HG02884 (cell line): ENCODE measurements at regions not wholly inside any gene's neighbourhood (a gene's known extent, or its start where the extent isn't known, plus 50 kb on each side); places are given as distances from the start of the nearest gene placed in this dataset.

Experiments
- ATAC-seq: cut with Tn5 transposase; IDR thresholded peaks from one replicate; pipeline ENCODE4 v1.9.1; 2021; ENCODE audit warnings: mild to moderate bottlenecking, moderate library complexity; ENCODE audit not compliant: unreplicated experiment

DNA sequence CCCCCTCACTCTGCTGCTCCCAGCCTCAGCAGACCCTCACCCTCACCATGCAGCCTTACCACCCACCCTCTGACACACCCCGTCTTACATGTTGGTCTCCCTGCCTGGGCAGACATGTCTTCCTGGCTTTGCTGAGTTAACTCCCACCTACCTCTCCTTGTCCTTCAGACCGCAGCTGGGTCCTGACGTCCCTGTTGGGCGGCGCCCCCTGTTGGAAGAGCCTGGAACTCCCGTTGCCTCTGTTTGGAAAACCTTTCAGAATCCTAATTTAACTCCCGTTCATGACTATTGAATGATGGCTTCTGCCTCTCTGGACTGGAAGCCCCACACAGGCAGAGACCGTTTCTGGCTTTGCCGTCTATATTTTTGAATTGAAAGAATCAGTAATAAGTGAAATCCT lies 245.1 kb downstream of the MYLK4 start:
- ATAC-seq: no peak

DNA sequence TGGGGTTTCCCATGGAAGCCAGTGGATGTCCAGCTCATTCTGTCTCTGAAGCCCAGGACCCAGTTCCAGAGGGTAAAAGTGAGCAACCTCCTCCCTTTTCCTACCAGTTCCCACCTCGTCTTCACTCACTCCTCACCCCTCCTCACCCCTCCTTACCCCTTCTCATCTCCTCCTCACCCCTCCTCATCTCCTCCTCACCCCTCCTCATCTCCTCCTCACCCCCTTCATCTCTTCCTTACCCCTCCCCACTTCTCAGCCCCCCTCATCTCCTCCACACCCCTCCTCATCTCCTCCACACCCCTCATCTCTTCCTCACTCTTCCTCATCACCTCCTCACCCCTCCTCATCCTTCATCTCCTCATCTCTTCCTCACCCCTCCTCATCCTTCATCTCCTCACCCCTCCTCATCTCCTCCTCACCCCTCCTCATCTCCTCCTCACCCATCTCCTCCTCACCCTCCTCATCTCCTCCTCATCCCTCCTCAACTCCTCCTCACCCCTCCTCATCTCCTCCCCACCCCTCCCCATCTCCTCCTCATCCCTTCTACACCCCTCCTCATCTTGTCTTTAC lies 246.1 kb downstream of the MYLK4 start:
- no peak for ATAC-seq

DNA sequence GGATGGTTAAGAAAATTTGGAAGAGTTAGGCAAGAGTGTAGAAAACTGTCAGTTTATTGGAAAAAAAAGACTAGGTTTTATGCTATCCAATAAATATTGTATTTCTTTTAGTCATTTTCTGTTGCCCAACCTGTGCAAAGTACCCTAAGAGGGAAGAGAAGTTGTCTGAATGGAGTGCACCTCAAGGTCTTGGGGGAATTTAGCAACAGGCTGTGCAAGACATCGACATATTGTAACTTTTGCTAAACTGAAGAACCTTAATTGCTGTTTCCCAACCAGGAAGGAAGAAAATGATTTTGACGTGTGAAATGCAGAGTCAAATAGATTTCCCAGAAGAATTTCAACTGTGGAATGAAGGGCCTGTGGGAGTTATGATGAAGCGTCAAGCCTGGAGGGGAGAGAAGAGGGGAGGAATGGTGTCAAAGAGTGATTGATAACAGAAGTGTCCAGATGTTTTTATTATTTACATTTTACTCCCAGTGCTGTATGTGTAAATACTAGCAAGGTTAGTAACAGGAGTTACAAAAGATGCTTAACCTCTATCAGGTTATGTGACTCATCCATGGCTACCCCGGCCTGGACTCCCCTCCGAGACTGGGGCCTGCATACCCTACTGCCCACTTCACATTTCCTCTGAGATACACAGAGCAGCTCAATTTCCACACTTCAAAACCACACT lies 246.8 kb downstream of the MYLK4 start:
- ATAC-seq: no peak

GRCh38 chr6:2502998-2503674 lies 247.6 kb downstream of the MYLK4 start:
- ATAC-seq: no peak

DNA sequence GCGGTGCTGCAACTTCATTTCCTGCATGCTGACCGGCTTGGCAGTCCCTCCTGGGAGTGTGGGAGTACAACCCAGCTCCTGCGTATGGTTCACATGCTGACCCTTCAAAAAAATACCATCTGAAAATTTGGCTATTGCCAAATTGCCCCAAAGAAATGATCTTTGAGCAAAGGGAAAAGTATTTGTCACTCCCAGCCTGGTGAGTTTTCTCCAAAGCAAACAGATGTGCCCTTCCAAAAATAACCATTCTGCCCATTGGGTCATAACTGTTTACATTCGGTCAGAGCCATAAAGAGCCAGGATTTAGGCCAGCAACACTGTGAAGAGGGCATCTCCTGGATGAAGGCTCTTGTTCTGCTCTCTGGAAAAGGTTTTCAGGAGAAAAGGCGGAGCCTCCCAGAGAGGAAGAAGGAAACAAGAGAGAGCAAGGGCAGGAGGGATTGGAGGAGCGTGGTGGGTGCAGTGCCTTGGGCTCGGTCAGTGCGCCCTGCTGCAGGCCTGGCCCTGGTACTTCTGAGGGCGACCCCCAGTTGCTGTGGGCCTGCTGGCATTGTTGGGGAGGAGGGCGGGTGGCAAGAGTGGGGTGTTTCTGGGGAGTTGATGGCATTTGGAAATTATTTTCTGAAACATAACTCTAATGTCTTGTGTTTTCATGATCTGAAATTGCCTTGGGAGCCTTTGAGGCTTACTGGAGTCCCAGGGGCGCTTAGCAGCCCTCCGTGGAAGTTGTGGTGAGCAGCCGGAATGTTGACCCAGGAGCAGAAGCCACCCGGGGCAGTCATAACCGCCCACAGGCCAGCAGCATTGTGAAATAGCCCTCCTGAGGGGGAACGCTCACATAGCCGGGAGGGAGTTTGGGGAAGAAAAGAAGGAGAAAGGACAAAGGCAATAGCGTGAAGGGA lies 248.4 kb downstream of the MYLK4 start:
- no peak for ATAC-seq

DNA sequence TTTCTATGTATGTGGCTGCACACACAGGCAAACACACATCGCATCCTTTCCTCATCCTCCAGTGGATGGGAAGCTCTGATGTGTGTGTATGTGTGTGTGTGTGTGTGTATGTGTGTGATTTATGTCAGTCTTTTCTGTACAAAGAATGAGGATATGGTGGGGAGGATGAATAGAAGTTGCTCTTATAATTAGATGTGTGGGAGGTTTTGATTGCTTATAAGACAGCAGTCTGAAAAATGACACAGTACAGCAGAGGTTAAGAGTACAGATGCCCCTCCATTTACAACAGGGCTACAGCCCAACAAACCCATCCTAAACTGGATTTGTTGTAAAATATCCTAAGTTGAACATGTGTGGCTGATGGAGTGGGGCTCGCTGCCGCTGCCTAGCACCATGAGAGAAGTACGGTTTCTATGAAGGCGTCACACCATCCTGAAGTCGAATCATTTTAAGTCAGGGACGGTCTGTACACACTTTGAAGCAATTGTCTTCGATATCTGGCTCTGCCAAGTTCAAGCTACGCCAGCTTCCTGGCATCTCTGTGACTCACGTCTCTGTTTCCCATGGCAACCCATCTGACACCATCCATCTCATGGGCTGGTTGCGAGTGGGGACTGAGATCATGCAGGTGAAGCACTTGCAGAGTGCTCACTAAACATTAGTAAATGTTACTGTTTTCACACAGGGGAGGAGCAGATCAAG lies 252.6 kb downstream of the MYLK4 start:
- ATAC-seq: no peak

DNA sequence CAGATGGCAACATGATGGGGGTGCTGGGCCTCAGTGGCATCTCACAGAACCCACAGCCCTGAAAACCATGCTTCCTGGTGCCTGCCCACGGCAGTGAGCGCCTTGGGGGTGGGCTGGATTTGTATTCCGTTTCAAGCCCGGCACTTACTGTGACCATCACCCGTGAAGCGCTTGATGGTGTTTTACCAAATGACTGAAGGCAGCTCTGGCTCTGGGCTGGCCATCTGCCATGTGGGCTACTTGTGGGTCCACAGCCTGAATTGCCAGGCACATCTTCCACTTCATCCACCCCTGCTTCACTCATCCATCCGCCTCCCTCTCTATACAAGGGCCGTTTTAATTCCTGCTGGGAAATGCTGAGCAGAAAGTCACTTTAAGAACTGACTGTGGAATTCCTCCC lies 250.9 kb upstream of the GMDS start:
- no peak for ATAC-seq

- no peak for ATAC-seq
These were observed 247.5 kb upstream of the GMDS start for GRCh38 chr6:2492686-2493523.

GRCh38 chr6:2491137-2491536 lies 245.7 kb upstream of the GMDS start:
- no peak for ATAC-seq

- ATAC-seq: no peak
These were observed 243.2 kb upstream of the GMDS start for GRCh38 chr6:2488578-2488977.

GRCh38 chr6:2485116-2485515 lies 239.7 kb upstream of the GMDS start:
- ATAC-seq: no peak

GRCh38 chr6:2482773-2483172 lies 237.4 kb upstream of the GMDS start:
- ATAC-seq: no peak

- ATAC-seq: no peak
These were observed 235.9 kb upstream of the GMDS start for GRCh38 chr6:2481307-2481706.

DNA sequence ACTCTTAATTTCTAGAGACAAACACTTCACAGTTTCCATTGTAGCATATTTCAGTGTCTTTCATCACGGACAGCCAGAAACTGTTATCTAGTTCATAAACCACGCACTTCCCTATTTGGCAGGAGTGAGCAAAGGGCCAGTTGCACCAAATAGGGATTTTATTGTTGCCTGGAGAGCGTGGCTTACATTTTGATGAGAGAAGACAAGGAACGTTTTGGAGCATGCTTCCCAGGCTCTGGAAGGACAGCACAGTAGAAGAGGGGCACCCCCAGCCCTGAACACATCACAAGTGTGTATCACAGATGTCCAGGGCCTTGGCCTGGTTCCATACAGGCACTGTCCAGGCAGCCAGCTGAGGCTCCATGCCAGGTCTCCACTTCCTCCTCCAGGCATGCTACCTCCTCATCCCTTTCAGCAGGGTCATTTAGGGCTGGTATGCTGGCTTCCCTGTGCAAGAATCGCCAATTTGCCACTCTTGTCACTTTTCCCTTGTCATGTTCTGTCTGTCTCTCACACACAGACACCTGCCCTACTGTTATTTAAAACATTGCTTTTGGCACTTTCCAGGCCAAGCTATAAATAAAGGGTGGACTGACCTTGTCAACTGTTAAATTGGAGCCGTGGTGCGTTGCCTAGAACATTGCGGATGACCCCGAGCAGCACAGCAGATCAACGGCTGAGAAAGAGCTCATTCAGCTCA lies 235.0 kb upstream of the GMDS start:
- no peak for ATAC-seq

DNA sequence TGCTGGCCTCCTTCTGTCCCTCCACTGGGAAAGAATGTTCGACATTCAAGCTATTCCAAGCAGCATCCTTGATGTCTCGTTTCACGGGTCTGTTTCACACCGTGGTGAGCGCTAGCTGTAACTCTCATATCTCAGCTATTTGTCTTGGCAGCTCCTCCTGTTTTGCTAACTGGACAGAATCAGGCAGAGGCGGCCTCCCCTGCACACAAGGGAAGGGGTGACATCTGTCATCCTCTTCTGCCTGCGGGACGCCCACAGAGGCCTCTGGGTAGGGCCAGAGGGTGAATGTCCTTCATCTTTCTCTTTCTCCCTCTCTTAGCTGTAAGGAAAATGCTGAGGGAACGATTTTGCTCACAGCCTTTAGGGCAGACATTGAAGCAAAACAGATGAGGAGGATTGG lies 232.8 kb upstream of the GMDS start:
- ATAC-seq: no peak

DNA sequence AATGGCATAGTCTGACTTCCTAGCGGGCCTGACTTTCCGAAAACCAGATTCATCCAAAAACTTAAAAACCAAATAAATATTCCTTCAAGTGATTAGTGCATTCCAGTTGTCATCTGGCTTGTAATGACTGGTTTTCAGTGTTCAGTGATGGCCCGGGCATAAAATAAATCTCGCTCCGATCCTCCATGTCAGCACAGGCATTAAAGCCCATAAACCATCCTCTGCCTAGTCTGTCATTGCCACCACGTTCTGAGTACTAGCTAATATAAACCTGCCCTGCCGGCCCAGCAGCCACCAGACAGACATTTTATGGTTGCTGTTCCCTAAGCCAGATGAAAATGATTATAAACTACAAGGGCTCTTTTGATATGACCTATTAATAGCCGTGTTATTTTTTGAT lies 232.3 kb upstream of the GMDS start:
- no peak for ATAC-seq

DNA sequence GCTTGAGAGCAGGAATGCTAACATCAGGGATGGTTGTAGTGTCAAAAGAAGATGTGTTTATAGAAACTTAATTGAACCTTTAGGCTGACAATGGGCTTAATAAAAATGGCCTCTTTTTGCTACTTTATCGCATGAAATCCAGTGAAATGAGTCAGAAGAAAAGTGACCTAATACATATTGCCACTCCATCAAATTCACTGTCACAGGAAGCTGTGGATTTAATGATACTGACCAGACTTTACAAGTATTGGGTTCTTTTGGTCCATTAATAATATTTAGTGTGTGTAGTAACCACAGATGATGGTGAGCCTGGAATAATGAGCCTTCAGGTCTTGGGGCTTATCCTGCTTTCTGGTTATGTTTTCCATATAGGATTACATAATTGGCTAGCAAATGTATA lies 231.8 kb upstream of the GMDS start:
- no peak for ATAC-seq

DNA sequence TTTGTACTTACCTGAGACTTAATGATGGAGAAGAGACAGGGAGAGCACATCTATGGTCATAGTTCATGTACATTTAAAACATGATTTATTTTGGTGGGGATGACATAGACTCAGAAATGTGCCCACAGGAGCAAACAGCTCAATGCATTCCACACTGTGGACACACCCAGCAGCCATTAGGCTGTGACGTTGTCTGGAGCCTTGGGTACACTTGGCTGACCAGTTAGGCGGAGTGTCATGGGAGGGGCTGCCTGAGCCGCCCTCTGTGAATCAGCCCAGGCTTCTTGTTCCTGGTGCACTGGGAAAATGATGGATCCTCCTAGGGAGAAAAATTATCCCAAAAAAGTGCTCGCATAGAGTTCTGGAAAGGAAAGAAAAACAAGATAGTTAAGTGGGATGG lies 231.0 kb upstream of the GMDS start:
- no peak for ATAC-seq

- no peak for ATAC-seq
These were observed 226.1 kb upstream of the GMDS start for GRCh38 chr6:2471472-2471871.
